ENCODE measurements at regions not wholly inside any gene's neighbourhood (a gene's known extent, or its start where the extent isn't known, plus 50 kb on each side); places are given as distances from the start of the nearest gene placed in this dataset.

GRCh38 chr5:98518754-98519153 is 254.7 kb upstream of the RGMB start:
- ChIA-PET POLR2A (no interaction called here), CTCF (no interaction called here)
- no peaks in the 10 kb centered on the region for H3K4me1 Mint-ChIP-seq
- no peaks in the 10 kb centered on the region for H3K36me3 Mint-ChIP-seq (ENCODE audit: low read depth)
- H3K9me3 Mint-ChIP-seq, result no peaks in the 10 kb centered on the region
- intact Hi-C loops (cut with micrococcal nuclease), result no loop called here
- DNase-seq (no peak), ATAC-seq (ENCODE audit: low read depth) (no peak)
- H3K4me3 Mint-ChIP-seq, result no peak overlapping the region
- peaks cover 5% of the 10 kb centered on the region for H3K27me3 Mint-ChIP-seq
- TF ChIP-seq CTCF (IDR thresholded peaks at IDR 0.05), result no peak
- H3K27ac Mint-ChIP-seq, result no peak overlapping the region

- ATAC-seq (ENCODE audit: low read depth), result no peak
- no peak for DNase-seq
- no peak for TF ChIP-seq CTCF (IDR thresholded peaks at IDR 0.05)
- H3K4me3 Mint-ChIP-seq, result no peak overlapping the region
- no peak overlapping the region for H3K27ac Mint-ChIP-seq
- POLR2A ChIA-PET, result no interaction called here
- peaks cover 5% of the 10 kb centered on the region for H3K27me3 Mint-ChIP-seq
- no peaks in the 10 kb centered on the region for H3K9me3 Mint-ChIP-seq
- intact Hi-C loops (cut with micrococcal nuclease), result no loop called here
- no peaks in the 10 kb centered on the region for H3K36me3 Mint-ChIP-seq (ENCODE audit: low read depth)
- CTCF ChIA-PET, result no interaction called here
- H3K4me1 Mint-ChIP-seq, result no peaks in the 10 kb centered on the region
These were observed 253.9 kb upstream of the RGMB start for GRCh38 chr5:98519571-98519970.

- Mint-ChIP-seq H3K27ac (no peak overlapping the region), H3K9me3 (no peaks in the 10 kb centered on the region), H3K27me3 (no peaks in the 10 kb centered on the region), H3K4me1 (no peaks in the 10 kb centered on the region), H3K36me3 (ENCODE audit: low read depth) (no peaks in the 10 kb centered on the region), H3K4me3 (no peak overlapping the region)
- ATAC-seq (ENCODE audit: low read depth) (no peak), DNase-seq (no peak)
- ChIA-PET POLR2A (no interaction called here), CTCF (no interaction called here)
- intact Hi-C loops (cut with micrococcal nuclease), result no loop called here
- no peak for TF ChIP-seq CTCF (IDR thresholded peaks at IDR 0.05)
These were observed 251.6 kb upstream of the RGMB start for GRCh38 chr5:98521821-98522220.

- ChIA-PET POLR2A (no interaction called here), CTCF (no interaction called here)
- ATAC-seq (ENCODE audit: low read depth) (no peak), DNase-seq (no peak)
- no peak overlapping the region for H3K4me3 Mint-ChIP-seq
- TF ChIP-seq CTCF (IDR thresholded peaks at IDR 0.05), result no peak
- intact Hi-C loops (cut with micrococcal nuclease), result no loop called here
- no peaks in the 10 kb centered on the region for H3K27me3 Mint-ChIP-seq
- no peaks in the 10 kb centered on the region for H3K9me3 Mint-ChIP-seq
- no peak overlapping the region for H3K27ac Mint-ChIP-seq
- H3K4me1 Mint-ChIP-seq, result no peaks in the 10 kb centered on the region
- no peaks in the 10 kb centered on the region for H3K36me3 Mint-ChIP-seq (ENCODE audit: low read depth)
These were observed 248.7 kb upstream of the RGMB start for GRCh38 chr5:98524773-98525172.

- H3K27me3 Mint-ChIP-seq, result no peaks in the 10 kb centered on the region
- intact Hi-C loops (cut with micrococcal nuclease), result no loop called here
- CTCF ChIA-PET, result no interaction called here
These were observed 245.6 kb upstream of the RGMB start for GRCh38 chr5:98527846-98528245.

More at GRCh38 chr5:98527846-98528245, 245.6 kb upstream of the RGMB start:
- H3K27ac Mint-ChIP-seq, result no peak overlapping the region
- no peak for TF ChIP-seq CTCF (IDR thresholded peaks at IDR 0.05)
- no peaks in the 10 kb centered on the region for H3K9me3 Mint-ChIP-seq
- DNase-seq (no peak), ATAC-seq (ENCODE audit: low read depth) (no peak)
- no peak overlapping the region for H3K4me3 Mint-ChIP-seq
- H3K4me1 Mint-ChIP-seq, result no peaks in the 10 kb centered on the region
- POLR2A ChIA-PET, result no interaction called here
- no peaks in the 10 kb centered on the region for H3K36me3 Mint-ChIP-seq (ENCODE audit: low read depth)

All from activated B cell treated with CpG ODN at 0.5 μM for 24 hours (primary cell).